SH-SY5Y (cell line): ENCODE measurements at regions not wholly inside any gene's neighbourhood (a gene's known extent, or its start where the extent isn't known, plus 50 kb on each side); places are given as distances from the start of the nearest gene placed in this dataset.

Source experiments
- GATA2 ChIP-seq: IDR thresholded peaks from 2 replicates; pipeline ENCODE4 v1.6.1; 2011; ENCODE audit warnings: mild to moderate bottlenecking, low read depth, low read length
- GATA3 ChIP-seq: IDR thresholded peaks from 2 replicates; pipeline ENCODE4 v1.6.1; 2011; ENCODE audit warnings: low read depth, mild to moderate bottlenecking, low read length, moderate library complexity

DNA sequence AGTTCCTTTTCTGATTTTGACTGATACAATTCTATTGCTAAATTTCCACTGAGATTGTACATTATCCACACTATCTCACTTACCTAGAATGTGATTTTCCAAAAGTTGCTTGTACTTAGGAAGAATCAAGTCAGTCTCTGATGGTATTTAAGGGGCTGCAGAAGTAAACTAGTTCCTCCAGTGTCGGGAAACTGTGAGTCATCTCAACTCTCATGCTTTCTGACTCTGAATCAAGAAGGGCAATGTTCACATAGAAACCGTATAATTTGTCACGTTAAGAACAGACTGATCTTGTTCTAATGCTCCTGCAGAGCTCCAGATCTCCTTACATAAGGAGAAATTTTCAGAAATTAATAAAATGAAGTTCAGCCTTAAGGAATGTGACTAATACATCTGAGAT, 369.3 kb downstream of the KLF5 start:
- no peak for TF ChIP-seq GATA2
- TF ChIP-seq GATA3 = no peak
